ENCODE measurements at regions not wholly inside any gene's neighbourhood (a gene's known extent, or its start where the extent isn't known, plus 50 kb on each side); places are given as distances from the start of the nearest gene placed in this dataset.
"Not testable (repeated sequence)": the region's sequence is repeated elsewhere in the genome, so short reads cannot be mapped to it uniquely, and the experiment has no call there.

GRCh38 chr15:87722941-87723691, 533.4 kb downstream of the NTRK3 start:
- DNase-seq: no peak

DNA sequence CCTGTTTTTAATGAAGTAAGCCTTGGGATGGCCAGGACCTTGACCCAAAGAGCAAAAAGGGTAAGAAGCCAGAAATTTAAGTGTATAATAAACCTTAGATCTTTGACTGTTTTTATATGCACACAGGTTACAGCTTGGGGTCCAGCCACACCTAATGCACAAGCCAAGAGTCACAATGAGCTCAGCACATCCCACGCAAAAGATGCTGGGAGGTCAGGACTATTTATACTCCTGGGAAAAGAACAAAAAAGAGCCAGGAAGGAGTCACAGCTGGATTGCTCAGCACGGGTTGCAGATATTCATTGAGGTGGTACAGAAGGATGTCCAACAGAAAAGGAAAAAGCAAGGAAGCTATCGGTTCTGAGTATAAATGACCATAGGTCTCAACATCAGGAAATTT, 536.3 kb downstream of the NTRK3 start:
- DNase-seq: no peak

DNA sequence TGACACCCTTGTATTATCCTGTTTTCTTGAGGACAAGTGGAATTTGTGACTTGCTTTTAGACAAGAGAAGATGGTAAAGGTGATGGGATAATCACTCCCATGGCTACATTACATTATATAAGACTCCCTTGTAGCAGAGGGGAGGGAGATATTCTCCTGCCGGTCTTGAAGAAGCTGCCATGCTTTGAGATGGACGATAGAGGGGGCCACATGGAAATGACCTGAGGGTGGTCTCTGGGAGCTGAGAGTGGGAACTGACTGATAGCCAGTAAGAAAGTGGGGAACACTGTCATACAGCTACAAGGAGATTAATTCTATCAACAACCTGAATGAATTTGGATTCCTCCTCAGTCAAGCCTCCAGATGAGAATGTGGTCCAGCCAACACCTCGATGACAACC, 540.1 kb downstream of the NTRK3 start:
- DNase-seq: no peak

- no peak for DNase-seq
Measured at GRCh38 chr15:87715252-87715651, 541.3 kb downstream of the NTRK3 start.

- no peak for DNase-seq
Measured at GRCh38 chr15:87713475-87713879, 543.1 kb downstream of the NTRK3 start.

DNA sequence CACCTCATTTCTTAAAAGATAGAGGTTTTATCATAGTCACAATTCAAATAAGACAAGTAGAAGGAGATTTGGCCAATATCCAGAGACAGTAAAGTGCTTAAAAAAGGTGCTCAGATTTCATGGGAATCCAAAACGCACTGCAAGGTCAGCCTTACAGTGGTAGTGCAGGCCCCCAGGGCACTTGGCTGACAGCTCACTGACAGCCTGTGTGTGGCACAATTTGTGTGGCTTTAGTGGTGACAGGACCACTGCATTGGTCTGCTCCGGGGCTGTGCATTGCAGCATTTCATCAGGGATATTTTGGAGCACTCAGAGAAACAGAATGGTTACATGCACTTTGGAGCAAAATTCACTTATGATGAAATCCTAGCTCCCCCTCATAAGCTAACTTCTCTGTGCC, 544.3 kb downstream of the NTRK3 start:
- DNase-seq: no peak

GRCh38 chr15:87711026-87711425, 545.5 kb downstream of the NTRK3 start:
- DNase-seq: peak; percentile 67

DNA sequence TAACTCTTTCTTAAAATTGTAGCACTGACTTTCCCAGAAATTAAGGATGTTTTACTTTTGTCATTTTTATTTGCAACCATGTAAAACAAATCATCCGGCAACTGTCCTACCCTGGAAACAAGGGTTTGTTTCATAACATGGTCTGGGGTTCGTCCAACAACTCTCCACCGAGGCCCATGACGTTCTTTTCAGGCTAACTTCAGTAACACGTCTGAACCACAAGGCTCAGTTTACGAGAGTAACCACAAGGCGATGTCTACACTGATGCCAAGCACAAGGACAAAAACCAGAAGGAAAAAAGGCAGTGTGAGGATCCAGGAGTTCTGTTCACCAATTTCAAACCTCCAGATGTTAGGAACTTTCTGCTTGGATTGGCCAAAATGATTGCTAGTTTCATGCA, 546.1 kb downstream of the NTRK3 start:
- no peak for DNase-seq

DNA sequence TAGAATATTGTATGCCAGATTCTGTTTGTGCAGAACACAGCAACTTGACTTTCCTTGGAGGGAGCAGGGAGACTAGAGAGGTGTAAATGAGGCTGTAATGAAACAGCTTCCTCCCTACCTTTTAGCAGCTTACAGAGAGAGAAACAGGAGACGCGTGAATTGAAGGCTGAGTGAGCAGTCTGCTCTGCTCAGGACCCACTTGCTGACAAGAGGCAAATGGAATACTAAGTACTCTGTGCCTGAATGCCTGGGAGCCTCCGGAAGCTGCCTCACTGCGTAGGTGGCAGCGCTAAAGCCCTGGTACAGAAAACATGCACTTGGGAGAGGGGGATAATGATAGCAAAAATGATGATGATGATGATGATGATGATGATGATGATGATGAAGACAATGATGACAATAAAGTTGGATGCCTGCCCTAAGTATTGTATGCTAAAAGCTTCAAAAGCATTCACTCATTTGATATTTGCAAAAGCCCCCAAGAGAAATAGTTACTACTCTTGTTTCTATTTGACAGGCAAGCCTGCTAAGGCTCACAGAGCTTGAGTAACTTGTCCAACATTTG, 548.9 kb downstream of the NTRK3 start:
- DNase-seq: no peak

DNA sequence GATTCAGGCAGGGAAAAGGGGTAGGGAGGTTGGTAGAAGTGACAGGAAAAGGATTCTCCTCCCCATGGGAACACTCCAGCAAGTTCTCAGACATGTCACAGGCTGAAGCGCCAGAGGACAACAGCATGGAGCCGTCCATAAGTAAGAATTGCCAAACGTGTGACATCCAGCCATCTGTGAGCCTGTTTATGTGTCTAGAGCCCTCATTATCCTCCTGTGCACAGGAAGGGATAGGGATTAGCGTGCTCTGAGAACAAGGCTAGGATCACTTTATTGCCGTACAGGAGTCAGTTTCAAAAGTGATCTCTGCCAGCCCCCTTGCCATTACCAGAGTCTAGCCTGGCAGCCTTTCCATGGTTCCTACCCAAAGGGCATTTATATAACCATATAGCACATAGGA, 549.5 kb downstream of the NTRK3 start:
- DNase-seq: no peak

GRCh38 chr15:87706001-87706400, 550.5 kb downstream of the NTRK3 start:
- no peak for DNase-seq

DNA sequence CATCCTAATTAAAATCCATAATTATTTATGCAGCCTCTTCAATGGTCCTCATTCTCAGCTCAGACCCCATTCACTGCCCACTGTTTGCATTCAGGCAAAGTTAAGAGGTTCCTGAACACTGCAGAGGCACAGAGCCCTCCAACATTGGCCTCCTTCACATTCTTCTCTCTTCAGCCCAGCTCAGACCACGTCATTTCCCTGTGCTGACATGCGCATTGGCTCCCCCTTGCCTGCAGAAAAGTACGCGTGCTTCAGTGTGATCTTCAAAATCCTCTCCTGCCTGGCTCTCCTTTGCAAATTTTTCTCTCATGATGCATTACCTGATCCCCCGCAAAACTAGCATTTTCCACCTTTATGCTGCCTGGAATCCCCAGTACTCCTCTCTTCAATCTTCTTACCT, 552.3 kb downstream of the NTRK3 start:
- DNase-seq: no peak

DNA sequence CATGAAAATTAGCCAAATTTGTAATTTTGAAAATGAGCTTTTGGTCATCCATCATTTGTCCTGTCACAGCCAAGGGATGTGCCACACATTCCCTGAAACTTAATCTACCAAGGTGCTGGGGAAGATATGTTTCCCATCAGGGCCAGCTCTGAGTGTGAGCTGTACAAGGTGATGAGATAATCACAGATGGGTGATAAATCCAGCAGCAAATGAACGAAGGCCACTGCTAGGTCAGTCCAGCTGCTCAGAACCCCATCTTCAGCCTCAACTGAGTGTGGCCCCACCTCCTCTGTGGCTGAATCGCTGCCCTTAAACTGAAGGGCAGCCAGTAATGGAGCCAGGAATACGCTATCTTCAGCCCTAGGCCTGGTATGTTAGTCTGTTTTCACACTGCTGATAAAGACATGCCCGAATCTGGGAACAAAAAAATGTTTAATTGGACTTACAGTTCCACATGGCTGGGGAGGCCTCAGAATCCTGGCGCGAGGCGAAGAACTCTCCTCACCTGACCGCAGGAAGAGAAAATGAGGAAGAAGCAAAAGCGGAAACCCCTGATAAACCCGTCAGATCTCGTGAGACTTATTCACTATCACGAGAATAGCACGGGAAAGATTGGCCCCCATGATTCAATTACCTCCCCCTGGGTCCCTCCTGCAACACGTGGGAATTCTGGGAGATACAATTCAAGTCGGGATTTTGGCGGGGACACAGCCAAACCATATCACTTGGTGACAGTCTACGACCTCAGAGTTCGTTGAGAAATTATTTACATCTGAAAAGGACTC, 553.0 kb downstream of the NTRK3 start:
- DNase-seq: no peak

DNA sequence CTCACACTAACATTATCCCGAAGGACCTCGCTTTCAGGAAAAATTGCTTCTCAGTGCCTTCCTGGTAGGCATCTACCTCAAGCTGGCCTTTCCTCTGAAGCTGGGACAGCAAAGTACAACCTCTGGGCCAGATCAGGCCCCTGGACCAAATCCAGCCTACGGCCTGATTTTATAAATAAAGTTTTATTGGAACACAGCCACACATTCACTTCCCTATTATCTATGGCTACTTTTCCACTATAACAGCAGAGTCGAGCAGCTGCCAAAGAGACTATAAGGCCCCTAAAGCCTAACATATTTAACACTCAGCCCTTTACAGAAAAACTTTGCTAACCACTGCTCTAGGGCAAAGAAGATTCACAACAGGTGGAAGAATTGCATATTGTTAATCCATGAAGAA, 554.3 kb downstream of the NTRK3 start:
- no peak for DNase-seq

DNA sequence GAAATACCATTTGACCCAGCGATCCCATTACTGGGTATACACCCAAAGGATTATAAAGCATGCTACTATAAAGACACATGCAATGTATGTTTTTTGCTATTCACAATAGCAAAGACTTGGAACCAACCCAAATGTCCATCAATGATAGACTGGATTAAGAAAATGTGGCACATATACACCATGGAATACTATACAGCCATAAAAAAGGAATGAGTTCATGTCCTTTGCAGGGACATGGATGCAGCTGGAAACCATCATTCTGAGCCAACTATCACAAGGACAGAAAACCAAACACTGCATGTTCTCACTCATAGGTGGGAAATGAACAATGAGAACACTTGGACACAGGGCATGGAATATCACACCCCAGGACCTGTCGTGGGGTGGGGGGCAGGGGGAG, 558.1 kb downstream of the NTRK3 start:
- not testable (repeated sequence) for DNase-seq

GRCh38 chr15:87689716-87690115, 566.8 kb downstream of the NTRK3 start:
- no peak for DNase-seq

GRCh38 chr15:87687523-87687870, 569.0 kb downstream of the NTRK3 start:
- no peak for DNase-seq

- no peak for DNase-seq
Measured at GRCh38 chr15:87686841-87687522, 569.6 kb downstream of the NTRK3 start.

DNA sequence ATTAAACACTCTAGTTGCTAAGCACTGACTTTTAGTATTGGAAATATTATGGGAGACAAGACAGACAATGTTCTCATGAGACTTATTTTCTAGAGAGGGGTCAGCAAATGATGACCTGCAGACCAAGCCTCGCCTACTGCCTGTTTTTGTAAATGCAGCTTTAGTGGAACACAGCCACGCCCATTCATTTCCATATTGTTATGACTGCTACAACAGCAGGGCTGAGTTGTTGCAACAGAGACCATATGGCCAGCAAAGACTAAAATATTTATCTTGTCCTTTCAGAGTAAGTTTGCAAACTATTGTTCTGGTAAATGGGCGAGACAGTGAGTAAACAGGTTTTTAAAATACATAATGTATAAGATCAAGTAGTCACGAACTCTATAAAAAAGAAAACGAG, 570.2 kb downstream of the NTRK3 start:
- DNase-seq: no peak

GRCh38 chr15:87682527-87682926, 574.0 kb downstream of the NTRK3 start:
- DNase-seq: no peak

GRCh38 chr15:87681104-87681503, 575.4 kb downstream of the NTRK3 start:
- DNase-seq: no peak

GRCh38 chr15:87680208-87680607, 576.3 kb downstream of the NTRK3 start:
- no peak for DNase-seq

GRCh38 chr15:87675271-87675670, 581.3 kb downstream of the NTRK3 start:
- DNase-seq: no peak

Measured in renal pelvis (tissue), 1 donor.